ENCODE measurements at regions not wholly inside any gene's neighbourhood (a gene's known extent, or its start where the extent isn't known, plus 50 kb on each side); places are given as distances from the start of the nearest gene placed in this dataset.
"Not testable (repeated sequence)": the region's sequence is repeated elsewhere in the genome, so short reads cannot be mapped to it uniquely, and the experiment has no call there.

- Histone ChIP-seq H3K4me3 (no peak overlapping the region), H3K27ac (peak overlapping the region in 1 of 21 experiments; percentile 56)
Measured at GRCh38 chr3:170689893-170690660, 104.2 kb upstream of the SLC7A14 start.

DNA sequence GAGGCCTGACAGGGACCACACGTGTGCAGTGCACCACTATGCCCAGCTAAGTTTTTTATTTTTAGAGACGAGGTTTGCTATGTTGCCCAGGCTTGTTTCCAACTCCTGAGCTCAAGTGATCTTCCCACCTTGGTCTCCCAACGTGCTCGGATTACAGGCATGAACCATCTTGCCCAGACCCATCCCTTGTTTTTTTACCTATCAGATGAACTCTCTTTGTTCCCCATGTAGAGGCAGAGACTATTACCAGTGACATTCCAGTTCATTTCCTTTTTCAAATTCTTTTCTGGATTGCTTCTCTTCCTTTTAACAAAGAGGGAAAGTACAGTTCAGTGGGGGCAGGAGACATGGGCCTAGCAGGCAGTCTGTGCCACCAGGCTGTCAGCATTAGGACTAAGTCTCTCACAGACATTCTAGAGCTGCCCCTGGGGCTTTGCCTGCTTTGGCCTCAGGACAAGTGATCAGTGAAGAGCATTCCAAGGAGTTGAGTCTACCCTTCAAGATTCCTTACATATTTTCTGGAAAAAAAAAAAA is 103.5 kb upstream of the SLC7A14 start:
- H3K27ac ChIP-seq, result peak overlapping the region in 2 of 21 experiments; percentile 5 to 56
- H3K4me3 ChIP-seq, result no peak overlapping the region

- H3K4me3 ChIP-seq, H3K27ac ChIP-seq: not testable (repeated sequence)
Measured at GRCh38 chr3:170688222-170688621, 102.3 kb upstream of the SLC7A14 start.

- H3K27ac ChIP-seq, result no peak overlapping the region
- H3K4me3 ChIP-seq, result no peak overlapping the region
Measured at GRCh38 chr3:170680593-170680992, 94.7 kb upstream of the SLC7A14 start.

DNA sequence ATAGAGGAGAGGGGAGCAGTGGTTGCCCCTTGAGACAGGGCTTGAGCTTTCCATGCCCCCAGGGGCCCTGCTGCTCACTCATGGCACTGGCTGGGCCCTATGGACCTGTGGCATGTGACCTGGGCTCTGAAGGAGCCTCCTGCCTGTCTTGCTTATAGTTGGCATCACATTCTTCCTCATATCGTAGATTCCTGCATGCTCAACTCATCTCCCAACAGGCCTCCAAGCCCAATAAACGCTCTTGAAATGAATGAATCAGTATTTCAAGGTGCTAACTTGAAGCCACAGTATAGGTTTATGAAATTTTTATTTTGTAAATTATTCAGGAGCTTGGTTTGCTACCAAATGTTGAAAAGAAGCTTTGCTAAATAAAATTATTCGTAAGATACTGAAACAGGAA is 93.3 kb upstream of the SLC7A14 start:
- no peak overlapping the region for H3K27ac ChIP-seq
- no peak overlapping the region for H3K4me3 ChIP-seq

- no peak overlapping the region for H3K27ac ChIP-seq
- no peak overlapping the region for H3K4me3 ChIP-seq
Measured at GRCh38 chr3:170670504-170670903, 84.6 kb upstream of the SLC7A14 start.

DNA sequence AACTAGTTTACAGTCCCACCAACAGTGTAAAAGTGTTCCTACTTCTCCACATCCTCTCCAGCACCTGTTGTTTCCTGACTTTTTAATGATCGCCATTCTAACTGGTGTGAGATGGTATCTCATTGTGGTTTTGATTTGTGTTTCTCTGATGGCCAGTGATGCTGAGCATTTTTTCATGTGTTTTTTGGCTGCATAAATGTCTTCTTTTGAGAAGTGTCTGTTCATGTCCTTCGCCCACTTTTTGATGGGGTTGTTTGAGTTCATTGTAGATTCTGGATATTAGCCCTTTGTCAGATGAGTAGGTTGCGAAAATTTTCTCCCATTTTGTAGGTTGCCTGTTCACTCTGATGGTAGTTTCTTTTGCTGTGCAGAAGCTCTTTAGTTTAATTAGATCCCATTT is 77.1 kb upstream of the SLC7A14 start:
- H3K27ac ChIP-seq, H3K4me3 ChIP-seq: not testable (repeated sequence)

GRCh38 chr3:170660139-170660538 is 74.3 kb upstream of the SLC7A14 start:
- Histone ChIP-seq H3K4me3 (no peak overlapping the region), H3K27ac (no peak overlapping the region)

DNA sequence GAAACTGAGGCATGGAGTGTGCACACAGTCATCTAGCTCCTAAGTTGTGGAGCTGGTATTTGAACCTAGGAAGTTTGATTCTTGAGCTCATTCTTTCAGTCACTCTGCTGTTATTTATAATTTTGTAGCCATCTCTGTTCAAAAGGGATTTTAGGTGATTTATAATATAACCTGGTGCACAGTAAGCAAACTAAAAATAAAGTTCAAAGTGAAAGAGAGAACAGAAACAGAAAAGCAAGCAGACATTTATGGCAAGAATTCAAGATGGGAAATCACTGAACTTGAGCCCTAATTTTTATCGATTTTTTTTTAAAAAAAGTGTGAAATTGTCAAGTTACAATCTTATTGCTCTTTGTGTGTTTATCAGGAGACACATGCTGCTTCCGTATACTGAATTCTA is 71.4 kb upstream of the SLC7A14 start:
- Histone ChIP-seq H3K27ac (no peak overlapping the region), H3K4me3 (no peak overlapping the region)

DNA sequence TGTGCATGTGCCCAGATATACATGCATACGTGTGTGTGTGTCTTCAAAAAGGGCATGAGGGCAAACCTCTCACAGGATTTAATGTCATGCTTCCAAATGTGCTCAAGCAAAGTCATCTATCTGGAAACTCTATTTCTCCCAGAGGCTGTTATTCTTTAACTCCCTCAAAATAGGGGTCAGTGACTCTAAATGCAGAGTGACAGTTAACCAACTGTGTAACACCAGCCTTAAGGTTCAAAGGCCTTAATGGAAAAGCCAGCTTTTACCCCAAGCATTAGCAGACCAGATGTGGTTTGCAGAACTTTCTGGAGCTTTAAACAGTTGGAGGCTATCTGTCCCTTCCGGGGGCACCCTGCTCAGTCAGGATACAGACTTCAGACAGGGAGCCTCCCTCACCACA is 70.4 kb upstream of the SLC7A14 start:
- H3K4me3 ChIP-seq, result no peak overlapping the region
- H3K27ac ChIP-seq, result no peak overlapping the region

GRCh38 chr3:170653801-170654200 is 67.9 kb upstream of the SLC7A14 start:
- Histone ChIP-seq H3K4me3 (no peak overlapping the region), H3K27ac (no peak overlapping the region)

DNA sequence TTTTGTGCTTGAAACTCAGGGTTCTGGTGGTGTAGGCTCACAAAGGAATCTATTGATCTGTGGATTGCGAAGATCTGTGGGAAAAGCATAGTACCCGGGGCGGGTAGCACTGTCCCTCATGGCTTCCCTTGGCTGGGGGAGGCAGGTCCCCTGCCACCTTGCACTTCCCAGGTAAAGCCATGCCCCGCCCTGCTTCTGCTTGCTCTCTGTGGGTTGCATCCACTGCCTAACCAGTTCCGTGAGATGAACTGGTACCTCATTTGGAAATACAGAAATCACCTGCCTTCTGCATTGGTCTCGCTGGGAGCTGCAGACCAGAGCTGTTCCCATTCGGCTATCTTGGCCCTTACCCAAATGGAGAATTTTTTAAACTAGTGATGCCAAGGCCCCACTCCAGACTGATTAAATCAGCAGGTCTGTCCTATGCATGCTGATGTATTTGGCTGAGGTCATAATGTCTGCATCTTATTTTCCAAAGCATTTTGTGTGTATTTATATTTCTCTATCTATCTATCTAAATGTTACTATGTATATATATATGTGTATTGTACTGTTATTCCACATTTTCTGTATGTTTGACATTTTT is 65.5 kb upstream of the SLC7A14 start:
- H3K27ac ChIP-seq, result no peak overlapping the region
- no peak overlapping the region for H3K4me3 ChIP-seq

GRCh38 chr3:170650557-170650956 is 64.7 kb upstream of the SLC7A14 start:
- not testable (repeated sequence) for H3K4me3 ChIP-seq, H3K27ac ChIP-seq

DNA sequence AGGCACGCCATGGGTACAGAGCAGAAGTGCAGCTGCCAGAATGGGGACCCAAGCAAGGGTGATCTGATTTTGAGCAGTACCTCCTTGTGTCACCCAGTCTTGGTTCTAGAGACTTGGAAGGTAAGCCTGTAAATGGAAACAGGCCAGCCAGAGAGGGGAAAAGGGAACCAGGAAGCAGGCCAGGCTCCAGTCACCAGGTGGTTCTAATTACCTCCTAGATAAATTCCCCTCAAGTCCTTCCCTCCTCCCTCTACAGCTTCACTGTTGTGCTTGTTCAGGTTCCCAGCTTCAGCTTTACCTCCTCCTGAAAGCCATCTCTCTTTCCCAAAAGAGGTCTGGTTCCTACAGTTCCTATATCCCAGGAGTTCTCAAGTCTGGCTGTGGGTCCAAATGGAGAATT is 58.8 kb upstream of the SLC7A14 start:
- peak overlapping the region in 1 of 21 experiments; percentile 18 for H3K27ac ChIP-seq
- no peak overlapping the region for H3K4me3 ChIP-seq

- Histone ChIP-seq H3K4me3 (no peak overlapping the region), H3K27ac (no peak overlapping the region)
Measured at GRCh38 chr3:170643831-170644230, 58.0 kb upstream of the SLC7A14 start.

DNA sequence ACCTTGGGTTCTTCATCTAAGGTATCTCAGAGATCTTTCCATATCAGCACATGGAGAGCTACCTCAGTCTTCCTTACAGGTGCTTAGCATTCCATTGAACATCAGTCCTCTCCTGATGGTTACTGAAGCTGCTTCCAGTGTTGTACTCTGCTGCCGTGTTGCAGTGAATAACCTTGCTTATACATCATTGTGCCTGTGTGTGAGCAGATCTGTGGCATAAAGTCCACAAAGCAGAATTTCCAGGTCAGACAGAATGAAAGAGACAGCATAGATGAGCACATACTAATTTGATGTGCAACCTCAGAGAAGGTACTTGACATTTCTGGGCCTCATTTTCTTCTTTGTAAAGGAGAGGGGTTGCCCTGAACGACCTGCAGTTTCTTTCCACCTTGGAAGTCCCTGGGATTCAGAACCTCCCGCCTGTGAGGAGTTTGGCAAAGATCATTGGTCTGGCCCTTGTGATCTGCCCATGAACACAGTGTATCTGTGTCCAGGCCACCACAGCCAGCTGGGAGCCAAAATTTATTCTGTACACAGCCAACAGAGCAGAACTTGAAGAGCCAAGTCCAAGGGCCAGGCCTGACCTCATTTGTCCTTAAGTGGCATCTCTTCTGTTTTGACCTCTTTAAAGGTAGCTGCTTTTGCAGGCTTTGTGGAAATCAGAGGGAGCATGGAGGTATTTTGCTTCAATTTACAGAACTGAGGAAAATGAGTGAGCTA is 57.2 kb upstream of the SLC7A14 start:
- H3K4me3 ChIP-seq, result no peak overlapping the region
- no peak overlapping the region for H3K27ac ChIP-seq

DNA sequence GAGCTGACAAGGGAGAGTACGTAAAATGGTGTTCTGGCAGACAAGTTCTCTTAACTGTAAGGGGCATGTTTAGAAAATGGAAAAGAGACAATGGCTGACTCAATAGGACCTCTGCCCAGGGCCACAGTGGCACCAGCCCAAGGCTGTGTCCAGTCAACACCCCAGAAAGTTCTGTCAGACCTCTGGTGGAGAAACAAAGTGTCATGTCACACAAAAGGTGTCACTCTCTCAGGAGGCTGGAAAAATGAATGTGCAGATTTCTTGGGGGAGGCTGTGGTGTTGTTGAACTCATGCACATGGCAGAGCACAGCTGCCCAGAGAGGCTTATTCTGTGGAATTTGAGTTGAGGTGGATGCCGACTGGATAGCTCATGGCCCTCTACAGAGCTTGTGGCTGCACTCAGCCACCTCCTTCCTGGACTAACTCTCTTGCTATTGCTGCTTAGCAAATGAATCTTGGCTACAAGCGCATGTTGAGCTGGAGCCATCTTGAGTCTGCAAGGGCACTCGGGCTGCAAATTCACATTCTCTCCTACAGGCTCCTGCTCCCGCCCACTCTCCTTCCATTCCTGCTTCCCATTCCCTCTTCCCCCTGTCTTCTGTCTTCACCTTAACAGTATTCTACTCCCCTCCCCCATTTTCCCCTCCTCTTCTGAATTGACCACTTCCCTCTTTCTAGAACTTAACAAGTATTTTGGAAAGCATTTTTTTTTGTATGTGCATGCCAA is 55.8 kb upstream of the SLC7A14 start:
- H3K27ac ChIP-seq, result no peak overlapping the region

GRCh38 chr3:170640737-170641171 is 54.9 kb upstream of the SLC7A14 start:
- Histone ChIP-seq H3K27ac (no peak overlapping the region), H3K4me3 (no peak overlapping the region)

More for the DNA sequence above, 55.8 kb upstream of the SLC7A14 start:
- H3K4me3 ChIP-seq, result no peak overlapping the region

GRCh38 chr3:170638988-170639387 is 53.1 kb upstream of the SLC7A14 start:
- H3K4me3 ChIP-seq, result no peak overlapping the region
- H3K27ac ChIP-seq, result no peak overlapping the region

DNA sequence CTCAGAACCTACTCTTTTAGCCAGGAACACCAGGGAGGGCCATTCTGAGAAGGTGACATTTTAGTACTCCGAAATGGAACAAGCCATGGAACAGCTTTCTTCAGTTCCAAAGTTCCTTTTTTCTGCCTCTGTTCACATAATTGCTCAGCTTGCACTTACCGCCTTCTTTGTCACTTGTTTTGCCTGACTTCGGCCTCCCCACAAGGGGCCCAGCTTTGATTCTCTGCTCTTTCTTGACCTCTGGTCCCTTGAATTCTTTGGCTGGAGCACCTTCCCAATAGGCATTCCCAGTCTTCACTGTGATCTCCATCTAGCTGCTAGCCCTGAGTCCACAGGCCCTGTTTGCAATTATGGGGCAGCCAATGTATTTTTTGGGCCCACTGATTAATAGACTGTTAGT is 51.4 kb upstream of the SLC7A14 start:
- H3K4me3 ChIP-seq, result no peak overlapping the region
- no peak overlapping the region for H3K27ac ChIP-seq
